ENCODE measurements at regions not wholly inside any gene's neighbourhood (a gene's known extent, or its start where the extent isn't known, plus 50 kb on each side); places are given as distances from the start of the nearest gene placed in this dataset.

GRCh38 chr5:124477577-124477976 is 268.9 kb downstream of the ZNF608 start:
- no peak overlapping the region for H3K27ac ChIP-seq
- ATAC-seq (no peak), DNase-seq (no peak)
- no peaks in the 10 kb centered on the region for H3K4me1 ChIP-seq
- H3K36me3 ChIP-seq = no peaks in the 10 kb centered on the region
- intact Hi-C loops (cut with DNase I; ENCODE audit: low total_unique reads) (no loop called here), in situ Hi-C loops (cut with MboI; ENCODE audit: low sequenced_read_pairs in 4 of 4) (no loop called here)
- H3K4me3 ChIP-seq = no peak overlapping the region
- H3K9me3 ChIP-seq = no peaks in the 10 kb centered on the region
- TF ChIP-seq CTCF (IDR thresholded peaks at IDR 0.05 in 4 of 5, conservative IDR thresholded peaks at IDR 0.05 in 1 of 5) = no peak
- no peak for TF ChIP-seq POLR2A (IDR thresholded peaks at IDR 0.05)
- no peaks in the 10 kb centered on the region for H3K27me3 ChIP-seq

- intact Hi-C loops (cut with DNase I; ENCODE audit: low total_unique reads) = no loop called here
- in situ Hi-C loops (cut with MboI; ENCODE audit: low sequenced_read_pairs in 4 of 4) = no loop called here
- no peak for DNase-seq
- H3K36me3 ChIP-seq = no peaks in the 10 kb centered on the region
- H3K27ac ChIP-seq = no peak overlapping the region
- no peak overlapping the region for H3K4me3 ChIP-seq
- H3K27me3 ChIP-seq = no peaks in the 10 kb centered on the region
- H3K4me1 ChIP-seq = no peaks in the 10 kb centered on the region
- TF ChIP-seq CTCF (IDR thresholded peaks at IDR 0.05 in 4 of 5, conservative IDR thresholded peaks at IDR 0.05 in 1 of 5) = no peak
- no peaks in the 10 kb centered on the region for H3K9me3 ChIP-seq
- no peak for ATAC-seq
Measured at GRCh38 chr5:124477062-124477461, 269.4 kb downstream of the ZNF608 start.

GRCh38 chr5:124474528-124475215 is 271.8 kb downstream of the ZNF608 start:
- Histone ChIP-seq H3K9me3 (no peaks in the 10 kb centered on the region), H3K27ac (no peak overlapping the region), H3K27me3 (no peaks in the 10 kb centered on the region), H3K4me3 (no peak overlapping the region), H3K4me1 (no peaks in the 10 kb centered on the region), H3K36me3 (no peaks in the 10 kb centered on the region)
- DNase-seq (no peak), ATAC-seq (no peak)
- intact Hi-C loops (cut with DNase I; ENCODE audit: low total_unique reads) (no loop called here), in situ Hi-C loops (cut with MboI; ENCODE audit: low sequenced_read_pairs in 4 of 4) (no loop called here)
- TF ChIP-seq CTCF (IDR thresholded peaks at IDR 0.05 in 4 of 5, conservative IDR thresholded peaks at IDR 0.05 in 1 of 5) (no peak), POLR2A (IDR thresholded peaks at IDR 0.05) (no peak)

GRCh38 chr5:124468671-124469411 is 277.6 kb downstream of the ZNF608 start:
- Histone ChIP-seq H3K9me3 (no peaks in the 10 kb centered on the region), H3K27ac (no peak overlapping the region), H3K36me3 (no peaks in the 10 kb centered on the region), H3K27me3 (no peaks in the 10 kb centered on the region), H3K4me3 (no peak overlapping the region), H3K4me1 (no peaks in the 10 kb centered on the region)
- ATAC-seq = no peak
- TF ChIP-seq CTCF (IDR thresholded peaks at IDR 0.05 in 4 of 5, conservative IDR thresholded peaks at IDR 0.05 in 1 of 5) (no peak), POLR2A (IDR thresholded peaks at IDR 0.05) (no peak)
- DNase-seq = no peak
- intact Hi-C loops (cut with DNase I; ENCODE audit: low total_unique reads) (no loop called here), in situ Hi-C loops (cut with MboI; ENCODE audit: low sequenced_read_pairs in 4 of 4) (no loop called here)

All from gastrocnemius medialis (tissue), 4 donors.